IPS-NIHi11 (cell line): ENCODE measurements at regions not wholly inside any gene's neighbourhood (a gene's known extent, or its start where the extent isn't known, plus 50 kb on each side); places are given as distances from the start of the nearest gene placed in this dataset.
"Not testable (repeated sequence)": the region's sequence is repeated elsewhere in the genome, so short reads cannot be mapped to it uniquely, and the experiment has no call there.

Experiments
- DNase-seq: peaks from one replicate; pipeline ENCODE4 v3.0.0; 2012; ENCODE audit warnings: mixed read lengths, low spot score

DNA sequence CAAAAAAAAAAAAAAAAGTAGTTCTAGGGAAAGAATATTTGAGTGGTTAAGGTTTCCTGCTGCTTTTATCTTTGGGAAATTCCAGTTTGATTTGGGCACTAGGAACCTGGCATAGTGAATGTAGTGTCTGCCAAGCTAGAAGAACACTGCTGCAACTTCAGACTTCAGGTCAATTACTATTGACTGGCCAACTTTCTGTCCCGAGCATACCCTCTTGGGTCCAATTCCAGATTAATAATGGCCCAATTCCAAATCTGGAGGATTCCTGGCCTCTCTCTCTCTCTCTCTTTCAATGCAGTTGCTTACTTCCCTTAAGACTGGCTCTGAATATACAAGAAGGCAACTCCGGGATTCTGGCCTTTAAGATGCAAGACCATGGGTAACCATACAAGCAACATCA is 74.9 kb downstream of the ANKEF1 start:
- no peak for DNase-seq

DNA sequence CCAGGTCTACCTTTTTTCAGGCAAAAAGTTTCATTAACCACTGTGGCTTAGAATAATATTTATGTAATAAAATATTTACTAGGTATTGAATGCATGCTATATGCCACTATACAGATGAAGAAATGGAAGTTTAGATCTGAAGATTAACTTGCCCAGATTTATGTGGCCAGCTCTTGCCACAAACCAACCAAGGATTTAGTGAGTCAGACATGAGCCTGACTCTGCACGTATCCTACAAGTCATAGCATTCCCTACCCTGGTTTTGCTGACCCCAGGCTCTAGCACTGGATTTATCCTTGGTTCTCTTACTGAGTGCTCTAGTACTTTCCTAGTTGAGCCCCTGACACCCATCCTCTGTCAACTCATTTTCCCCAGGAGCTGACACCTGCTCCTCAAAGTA is 75.4 kb downstream of the ANKEF1 start:
- DNase-seq: no peak

DNA sequence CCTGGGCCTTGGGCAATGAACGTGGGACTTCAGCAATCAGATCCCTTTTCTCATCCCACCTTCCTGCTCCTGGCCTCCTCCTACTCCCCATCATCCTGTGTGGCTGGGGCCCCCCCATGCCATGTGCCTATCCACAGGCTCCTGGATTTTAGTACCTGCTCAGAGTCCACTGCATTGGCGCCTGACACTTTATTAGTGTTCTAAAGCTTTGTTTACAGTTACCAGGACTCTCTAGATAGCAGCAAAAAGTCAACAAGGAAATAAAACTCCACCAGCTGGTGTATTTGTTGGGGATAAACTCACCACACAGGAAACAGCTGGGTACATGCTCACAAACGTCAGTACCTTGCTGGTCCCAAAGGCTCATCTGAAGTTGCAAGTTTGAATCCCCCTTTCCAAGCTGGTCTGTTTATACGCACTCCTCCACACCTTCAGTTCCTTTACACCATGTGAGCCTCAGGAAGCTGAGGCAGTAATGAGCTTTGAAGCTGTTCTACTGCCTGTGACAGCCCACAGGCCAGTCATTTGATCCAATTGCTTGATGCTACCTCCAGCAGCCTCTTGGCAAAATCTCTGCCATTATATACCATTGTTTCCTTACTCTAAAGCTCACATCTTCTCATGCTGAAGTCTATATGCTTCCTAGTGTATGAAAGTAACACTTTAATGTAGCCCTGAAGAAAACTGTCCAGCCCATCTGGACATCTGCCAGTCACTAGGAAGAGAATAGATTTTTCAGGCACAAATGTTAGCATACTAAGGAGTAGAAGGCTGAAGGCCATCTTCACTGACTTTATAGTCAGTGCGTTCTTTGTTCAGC is 76.6 kb downstream of the ANKEF1 start:
- DNase-seq: no peak

- DNase-seq: no peak
Observed at GRCh38 chr20:10111959-10112250, 77.1 kb downstream of the ANKEF1 start.

GRCh38 chr20:10113746-10114145 is 79.0 kb downstream of the ANKEF1 start:
- DNase-seq: no peak

DNA sequence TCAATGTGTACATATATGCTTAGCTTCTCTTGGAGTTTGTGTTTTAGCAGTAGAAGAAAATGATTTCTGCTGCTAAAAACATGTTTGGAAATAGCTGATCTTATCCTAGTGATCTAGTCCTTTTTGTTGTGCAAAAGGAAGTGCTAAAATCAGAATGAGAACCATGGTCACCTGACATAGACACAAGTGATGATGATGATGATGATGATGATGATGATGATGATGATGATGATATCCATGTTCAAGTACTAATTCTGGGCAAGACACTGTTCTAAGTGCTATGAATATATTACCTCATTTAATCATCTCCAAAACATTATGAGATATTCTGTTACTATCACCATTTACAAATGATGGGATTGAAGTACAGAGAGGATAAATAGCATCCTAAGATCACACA is 79.8 kb downstream of the ANKEF1 start:
- DNase-seq: no peak

GRCh38 chr20:10115021-10115420 is 80.2 kb downstream of the ANKEF1 start:
- no peak for DNase-seq

GRCh38 chr20:10119336-10119735 is 84.5 kb downstream of the ANKEF1 start:
- no peak for DNase-seq

DNA sequence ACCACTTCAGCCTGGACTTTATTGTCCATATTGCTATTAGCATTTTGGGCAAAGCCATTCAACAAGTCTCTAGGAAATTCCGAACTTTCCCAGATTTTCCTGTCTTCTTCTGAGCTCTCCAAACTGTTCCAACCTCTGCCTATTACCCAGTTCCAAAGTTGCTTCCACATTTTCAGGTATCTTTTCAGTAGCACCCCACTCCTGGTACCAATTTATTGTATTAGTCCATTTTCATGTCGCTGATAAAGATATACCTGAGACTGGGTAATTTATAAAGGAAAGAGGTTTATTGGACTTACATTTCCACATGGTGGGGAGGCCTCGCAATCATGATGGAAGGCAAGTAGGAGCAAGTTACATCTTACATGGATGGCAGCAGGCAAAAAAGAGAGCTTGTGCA is 90.1 kb downstream of the ANKEF1 start:
- not testable (repeated sequence) for DNase-seq

DNA sequence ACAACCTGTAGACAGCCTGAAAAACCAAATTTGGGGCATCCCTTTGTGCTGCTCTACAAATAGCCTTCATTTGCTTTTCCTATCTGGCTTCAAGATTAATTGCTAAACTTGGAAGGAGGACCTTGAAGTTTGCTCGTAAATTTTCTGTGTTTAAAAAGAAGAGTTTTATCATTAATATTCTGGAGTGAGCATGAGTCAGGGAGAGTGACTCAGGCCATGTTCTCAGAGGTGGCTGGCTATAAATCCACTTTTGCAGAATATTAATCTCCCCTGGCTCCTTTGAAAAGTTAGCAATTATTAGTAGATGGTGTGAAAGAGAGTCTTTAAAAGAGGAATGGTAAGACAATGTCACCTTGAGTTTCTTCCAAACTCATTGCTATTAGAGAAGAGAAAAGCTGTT is 91.0 kb downstream of the ANKEF1 start:
- no peak for DNase-seq

DNA sequence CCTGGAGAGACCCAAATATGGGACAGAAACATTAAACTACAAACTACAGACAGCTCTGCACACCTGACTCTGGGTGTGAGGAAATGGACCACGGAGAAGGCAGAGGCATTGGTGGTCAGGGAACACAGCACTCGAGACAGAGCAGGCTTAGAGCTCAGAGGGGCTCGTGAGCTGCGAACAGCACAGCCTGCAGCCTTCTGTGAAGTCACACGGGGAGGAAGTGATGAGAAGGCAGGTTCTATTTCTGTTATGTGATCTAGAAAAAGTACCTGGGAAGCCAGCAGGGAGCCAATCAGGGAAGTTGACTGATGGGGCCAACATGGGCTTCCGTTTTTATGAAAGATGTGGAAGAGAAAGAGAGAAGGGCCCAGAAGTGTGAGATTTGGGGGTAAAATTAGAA is 88.9 kb upstream of the SNAP25 start:
- DNase-seq: no peak

DNA sequence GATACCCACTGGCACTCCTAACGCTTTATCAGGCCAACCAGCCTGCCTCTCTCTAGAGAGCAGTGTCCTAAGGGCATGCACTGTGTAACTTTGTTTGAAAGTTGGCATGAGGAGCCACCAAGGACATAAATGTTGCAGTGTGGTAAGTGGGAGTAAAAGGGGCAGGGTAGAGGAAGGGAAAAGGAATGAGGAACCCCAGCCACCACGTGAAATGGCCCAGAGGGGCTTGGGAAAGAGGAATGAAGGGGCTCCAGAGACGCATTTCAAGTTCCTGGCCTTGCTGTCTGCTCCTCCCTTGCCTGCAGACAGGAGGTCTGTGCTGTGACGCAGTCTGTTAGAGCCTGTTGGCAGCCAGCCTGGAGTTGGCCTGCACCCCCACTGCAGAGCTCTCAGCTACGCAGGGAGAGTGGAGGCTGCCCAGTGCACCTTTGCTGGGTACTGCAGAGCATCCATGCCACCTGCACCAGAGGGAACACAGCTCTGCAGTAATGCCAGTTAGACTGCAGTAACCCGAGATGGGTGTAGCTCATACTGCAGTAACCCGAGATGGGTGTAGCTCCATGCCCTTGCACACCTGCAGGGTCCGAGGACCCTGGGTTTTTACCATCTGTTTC is 86.8 kb upstream of the SNAP25 start:
- peak; percentile 44 for DNase-seq

DNA sequence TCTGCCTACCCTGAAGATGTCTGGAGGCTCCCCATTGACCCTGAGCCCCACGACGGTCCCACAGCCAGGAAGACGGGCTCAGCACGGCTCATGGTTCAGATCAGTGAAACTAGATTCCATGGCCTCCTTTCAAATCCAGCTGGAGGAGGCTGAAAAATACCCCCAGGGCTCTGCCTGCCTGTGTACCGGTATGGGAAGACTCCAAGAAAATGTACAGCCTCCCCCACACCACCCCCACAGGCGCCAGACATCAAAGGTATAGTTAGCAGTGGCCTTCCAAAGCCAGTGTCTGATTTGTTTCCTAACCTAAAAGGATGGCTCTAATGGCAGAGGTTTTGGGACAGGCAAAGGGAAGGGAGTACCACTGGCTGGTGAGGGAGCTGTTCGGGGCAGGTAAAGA is 86.2 kb upstream of the SNAP25 start:
- DNase-seq: no peak

GRCh38 chr20:10133532-10133931 is 85.1 kb upstream of the SNAP25 start:
- DNase-seq: no peak

GRCh38 chr20:10134176-10134575 is 84.5 kb upstream of the SNAP25 start:
- DNase-seq: peak; percentile 19

DNA sequence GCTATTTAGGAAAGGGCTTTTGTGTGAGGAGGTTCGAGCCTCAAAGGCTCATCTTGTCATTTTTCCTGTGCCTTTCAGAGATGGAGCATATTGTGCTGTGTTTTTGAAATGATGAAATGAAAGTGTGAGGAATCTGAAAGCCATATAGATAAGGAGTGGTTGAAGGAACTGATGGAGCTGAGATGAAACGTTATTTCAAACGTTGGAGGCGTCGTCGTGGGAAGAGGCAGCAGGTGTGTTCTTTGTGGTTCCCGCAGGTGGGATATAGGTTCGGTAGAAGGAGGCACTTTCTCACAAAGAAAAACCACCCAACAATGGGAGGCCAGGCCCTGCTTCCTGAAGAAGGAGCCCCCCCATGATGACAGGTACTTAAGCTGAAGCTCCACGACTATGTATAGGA is 83.2 kb upstream of the SNAP25 start:
- no peak for DNase-seq

DNA sequence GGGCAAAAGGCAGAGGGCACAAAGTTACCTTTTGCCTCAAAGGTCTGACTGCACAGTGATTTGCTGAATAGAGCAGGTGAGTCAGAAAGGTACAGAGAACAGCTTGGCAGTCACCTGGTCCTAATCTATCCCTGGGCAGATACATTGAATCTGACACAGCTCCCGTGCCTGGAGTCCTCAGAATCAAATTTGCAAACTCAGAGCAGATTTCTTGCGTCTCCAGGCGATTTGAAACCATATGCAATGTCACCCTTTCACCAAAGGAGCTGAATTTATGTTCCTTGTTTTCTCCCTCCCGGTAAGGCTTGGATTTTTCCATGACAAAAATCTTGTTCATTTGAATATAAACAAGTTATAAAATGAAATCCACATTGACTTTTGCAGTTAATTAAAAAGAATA is 81.6 kb upstream of the SNAP25 start:
- no peak for DNase-seq

DNA sequence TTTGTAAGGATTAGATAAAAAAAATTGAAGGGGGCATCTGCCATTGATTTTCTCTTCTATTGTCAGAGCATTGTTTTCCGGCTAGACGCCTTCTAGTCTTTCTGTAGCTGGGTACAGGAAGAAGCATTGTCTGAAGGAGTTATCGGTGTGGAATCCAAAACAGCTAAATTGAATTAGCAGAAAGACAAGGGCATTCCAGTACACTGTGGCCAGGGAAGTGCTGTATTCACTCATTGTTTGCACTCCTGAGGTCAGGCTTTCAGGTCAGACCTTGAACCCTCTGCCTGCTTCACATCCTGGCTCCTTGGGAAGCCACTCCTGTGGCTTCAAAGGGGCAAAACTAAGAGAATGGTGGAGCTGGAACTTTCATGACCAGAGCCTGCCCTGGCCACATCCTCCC is 81.1 kb upstream of the SNAP25 start:
- DNase-seq: no peak

- no peak for DNase-seq
Observed at GRCh38 chr20:10157549-10157948, 61.1 kb upstream of the SNAP25 start.

GRCh38 chr20:10167040-10167439 is 51.6 kb upstream of the SNAP25 start:
- DNase-seq: no peak

DNA sequence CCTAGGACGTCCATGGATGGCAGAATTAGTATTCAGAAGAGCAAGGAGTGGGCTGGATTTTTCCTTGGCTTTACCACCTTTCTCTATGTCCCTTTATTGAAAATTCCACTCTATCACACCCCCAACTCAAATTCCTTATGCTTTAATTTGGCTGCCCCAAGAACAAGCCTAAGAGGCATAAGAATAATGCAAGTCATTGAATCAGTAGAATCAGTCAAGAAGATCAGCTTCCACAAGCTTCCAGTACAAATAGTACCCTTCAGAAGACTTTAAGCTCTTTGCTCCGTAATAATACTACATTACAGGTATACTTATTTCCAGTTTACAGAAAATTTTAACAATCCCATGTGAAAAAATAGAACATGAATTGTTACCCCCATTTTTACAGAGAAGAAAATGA is 51.0 kb upstream of the SNAP25 start:
- no peak for DNase-seq
